GM21526 (cell line): ENCODE measurements at regions not wholly inside any gene's neighbourhood (a gene's known extent, or its start where the extent isn't known, plus 50 kb on each side); places are given as distances from the start of the nearest gene placed in this dataset.

Experiments
- ATAC-seq: cut with Tn5 transposase; IDR thresholded peaks from one replicate; pipeline ENCODE4 v1.9.1; 2021; ENCODE audit warnings: moderate library complexity; ENCODE audit not compliant: unreplicated experiment, low FRiP score

GRCh38 chr4:65139998-65140397, 530.3 kb downstream of the EPHA5 start:
- ATAC-seq: no peak

- ATAC-seq: no peak
These were observed 544.1 kb downstream of the EPHA5 start for GRCh38 chr4:65126200-65126599.

- ATAC-seq: no peak
These were observed 550.0 kb downstream of the EPHA5 start for GRCh38 chr4:65120287-65120686.

- ATAC-seq: no peak
These were observed 567.9 kb downstream of the EPHA5 start for GRCh38 chr4:65102419-65102818.

- ATAC-seq: no peak
These were observed 573.7 kb downstream of the EPHA5 start for GRCh38 chr4:65096630-65097029.

- no peak for ATAC-seq
These were observed 580.6 kb downstream of the EPHA5 start for GRCh38 chr4:65089666-65090065.

GRCh38 chr4:65083076-65083475, 587.2 kb downstream of the EPHA5 start:
- no peak for ATAC-seq

GRCh38 chr4:65071564-65071963, 598.7 kb downstream of the EPHA5 start:
- no peak for ATAC-seq

GRCh38 chr4:65069177-65069576, 601.1 kb downstream of the EPHA5 start:
- ATAC-seq: no peak

- no peak for ATAC-seq
These were observed 604.2 kb downstream of the EPHA5 start for GRCh38 chr4:65066106-65066505.

- ATAC-seq: no peak
These were observed 606.7 kb downstream of the EPHA5 start for GRCh38 chr4:65063601-65064000.

GRCh38 chr4:65050786-65051185, 619.5 kb downstream of the EPHA5 start:
- ATAC-seq: no peak

- ATAC-seq: no peak
These were observed 623.8 kb downstream of the EPHA5 start for GRCh38 chr4:65046192-65047133.

- ATAC-seq: no peak
These were observed 624.6 kb upstream of the TECRL start for GRCh38 chr4:65033899-65034298.

- no peak for ATAC-seq
These were observed 619.3 kb upstream of the TECRL start for GRCh38 chr4:65028592-65028991.

GRCh38 chr4:65023883-65024670, 614.8 kb upstream of the TECRL start:
- no peak for ATAC-seq

- no peak for ATAC-seq
These were observed 613.8 kb upstream of the TECRL start for GRCh38 chr4:65023081-65023480.

GRCh38 chr4:65021737-65022136, 612.5 kb upstream of the TECRL start:
- ATAC-seq: no peak

GRCh38 chr4:65021149-65021548, 611.9 kb upstream of the TECRL start:
- ATAC-seq: no peak

- ATAC-seq: no peak
These were observed 610.5 kb upstream of the TECRL start for GRCh38 chr4:65019775-65020174.

- ATAC-seq: no peak
These were observed 609.1 kb upstream of the TECRL start for GRCh38 chr4:65018313-65018712.

- no peak for ATAC-seq
These were observed 604.8 kb upstream of the TECRL start for GRCh38 chr4:65014078-65014477.
